Mesenteric fat pad (tissue), 1 donor: ENCODE measurements at regions not wholly inside any gene's neighbourhood (a gene's known extent, or its start where the extent isn't known, plus 50 kb on each side); places are given as distances from the start of the nearest gene placed in this dataset.

Experiments
- DNase-seq: peaks from one replicate; pipeline ENCODE4 v3.0.0-alpha.2; 2020; ENCODE audit warnings: low spot score
- donor health status: DM: yes; HTN: yes; CAD: no.

GRCh38 chr1:195941314-195941713 is 666.9 kb downstream of the KCNT2 start:
- no peak for DNase-seq

DNA sequence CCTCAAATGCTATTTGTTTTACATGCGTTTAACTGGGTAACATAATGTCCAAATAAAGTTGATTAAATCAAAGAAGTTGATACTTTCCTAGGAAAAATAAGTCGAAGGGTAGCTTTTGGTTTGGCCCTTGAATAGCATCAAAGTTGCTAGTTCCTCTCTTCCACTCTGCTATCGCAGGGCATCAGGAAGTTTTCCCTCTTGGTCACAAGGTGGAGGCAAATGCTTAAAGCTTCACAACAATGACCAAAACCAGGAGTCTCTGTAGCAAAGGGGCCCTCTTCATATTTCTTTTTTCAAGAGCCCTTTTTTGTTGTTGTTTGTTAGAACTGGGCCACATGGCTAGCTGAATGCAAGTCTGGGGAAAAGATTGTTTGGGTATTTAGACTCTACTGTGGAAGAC is 668.4 kb downstream of the KCNT2 start:
- DNase-seq: no peak

DNA sequence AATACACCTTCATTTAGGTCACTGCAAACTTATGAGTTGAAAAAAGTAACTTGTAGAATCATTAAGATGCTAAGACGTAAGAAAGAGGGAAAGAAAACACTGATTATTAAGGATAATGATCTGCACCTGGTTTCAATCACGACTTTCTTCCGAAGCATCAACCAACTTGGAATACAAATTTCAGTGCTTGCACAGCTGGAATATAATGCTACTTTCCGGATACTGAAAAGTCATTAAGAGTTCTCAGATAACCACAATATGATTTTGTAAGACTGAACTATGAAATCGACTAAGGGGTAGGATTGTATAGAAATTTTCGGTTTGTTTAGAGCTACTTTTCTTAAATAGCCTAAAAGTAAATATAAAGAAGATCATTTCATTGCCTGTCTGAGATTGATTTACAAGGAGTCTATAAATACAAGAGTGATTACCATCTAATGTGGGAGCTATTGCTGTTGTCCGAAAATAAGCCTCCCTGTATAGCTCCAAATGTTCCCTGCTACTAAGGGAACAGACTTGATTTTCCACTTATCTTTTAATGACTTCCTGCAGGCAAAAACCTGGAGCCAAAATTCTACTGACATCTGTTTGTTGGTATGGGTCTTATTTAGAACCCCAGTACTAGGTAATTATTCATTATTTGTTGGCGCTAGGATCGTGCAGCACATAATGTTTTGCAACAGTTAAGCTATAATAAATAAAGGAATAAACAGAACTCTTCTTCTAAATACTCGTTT is 673.3 kb downstream of the KCNT2 start:
- no peak for DNase-seq

DNA sequence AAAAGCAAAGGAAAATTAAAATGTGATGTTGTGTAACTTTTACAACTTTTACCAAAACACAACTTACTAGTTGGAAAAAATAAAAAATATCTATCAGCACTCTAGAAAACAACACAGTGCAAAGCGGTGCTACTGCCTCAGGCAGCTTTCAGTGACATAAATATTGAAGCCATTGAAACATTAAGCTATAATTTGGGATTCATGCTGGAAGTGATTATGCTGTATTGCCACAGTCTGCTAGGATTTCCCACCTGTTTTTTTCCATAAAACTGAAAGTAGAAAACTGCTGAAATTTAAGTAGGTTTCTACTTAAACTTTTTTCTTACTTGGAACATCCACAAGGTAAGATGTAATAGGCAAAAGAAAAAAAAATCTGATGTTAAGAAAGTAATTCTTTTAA is 674.4 kb downstream of the KCNT2 start:
- no peak for DNase-seq

DNA sequence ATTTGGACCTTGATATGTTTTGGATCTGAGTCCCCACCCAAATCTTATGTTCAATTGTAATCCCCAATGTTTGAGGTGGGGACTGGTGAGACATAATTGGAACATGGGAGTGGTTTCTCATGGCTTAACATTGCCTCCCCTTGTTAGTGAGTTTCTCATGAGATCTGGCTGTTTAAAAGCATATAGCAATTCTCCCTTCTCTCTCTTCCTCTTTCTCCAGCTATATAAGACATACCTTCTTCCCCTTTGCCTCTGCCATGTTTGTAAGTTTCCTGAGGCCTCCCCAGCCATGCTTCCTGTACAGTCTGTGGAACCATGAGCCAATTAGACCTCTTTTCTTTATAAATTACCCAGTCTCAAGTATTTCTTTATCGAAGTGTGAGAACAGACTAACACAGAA is 692.4 kb downstream of the KCNT2 start:
- no peak for DNase-seq

DNA sequence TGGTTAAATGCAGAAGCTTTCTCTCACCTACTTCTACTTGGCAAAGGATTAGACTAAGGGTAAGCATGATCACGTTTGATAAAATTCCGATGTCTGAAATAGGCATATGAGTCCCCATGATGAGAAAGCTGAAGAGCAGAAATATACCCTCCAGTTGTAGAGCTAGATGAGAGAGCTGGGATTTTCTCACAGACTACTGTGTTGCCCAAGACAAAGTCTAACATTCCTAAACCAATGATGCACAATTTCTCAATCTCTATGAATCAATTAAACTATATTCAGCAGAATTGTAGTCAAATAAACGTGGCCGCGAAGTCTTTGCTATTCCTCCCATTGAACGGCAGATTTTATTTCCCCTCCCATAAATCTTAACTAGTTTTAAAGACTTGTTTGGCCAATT is 699.2 kb downstream of the KCNT2 start:
- DNase-seq: no peak

DNA sequence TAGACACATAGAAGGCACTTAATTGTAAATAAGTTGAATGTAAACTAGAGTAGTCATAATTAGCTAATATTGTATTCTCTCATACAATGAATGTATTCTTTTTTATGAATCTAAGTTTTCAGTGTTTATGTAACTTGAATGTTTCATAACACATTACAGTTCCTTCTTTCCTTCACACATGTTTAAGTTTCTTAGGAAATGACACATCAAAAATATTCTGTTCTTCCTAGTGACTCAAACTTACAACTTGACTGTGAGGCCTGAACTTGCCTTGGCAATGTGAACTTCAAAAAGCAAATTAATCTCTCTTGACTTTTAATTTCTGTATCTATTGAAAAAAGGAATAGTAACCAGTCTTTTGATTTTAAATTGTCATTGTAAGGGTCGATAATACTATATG is 700.1 kb downstream of the KCNT2 start:
- no peak for DNase-seq

- no peak for DNase-seq
These were observed 705.0 kb downstream of the KCNT2 start for GRCh38 chr1:195903203-195903602.

GRCh38 chr1:195902779-195903178 is 705.5 kb downstream of the KCNT2 start:
- no peak for DNase-seq

DNA sequence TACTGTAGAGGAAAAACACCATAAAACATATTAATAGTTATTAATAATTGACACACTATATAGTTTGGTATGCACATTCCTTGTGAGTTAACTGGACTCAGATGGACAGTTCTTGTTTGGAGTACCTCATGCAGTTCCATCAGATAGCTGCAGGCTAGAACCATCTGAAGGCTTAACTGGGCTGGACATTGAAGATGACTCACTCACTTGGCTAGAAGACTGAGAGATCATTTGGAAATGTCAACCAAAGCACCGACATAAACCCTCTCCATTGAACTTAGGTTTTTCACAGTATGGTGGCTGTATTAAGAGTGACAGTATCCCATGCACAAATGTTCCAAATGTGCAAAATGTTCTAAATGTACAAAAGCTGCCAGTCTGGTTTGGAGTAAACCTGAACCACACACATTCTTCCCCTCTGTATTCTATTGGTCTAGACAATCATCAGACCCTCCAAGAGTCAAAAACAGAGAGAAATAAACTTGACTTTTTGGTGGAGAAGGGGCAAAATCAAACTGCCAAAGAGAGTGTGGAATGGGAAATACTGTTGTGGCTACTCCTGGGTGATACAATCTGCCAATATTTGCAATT is 708.4 kb downstream of the KCNT2 start:
- no peak for DNase-seq

- no peak for DNase-seq
These were observed 709.3 kb downstream of the KCNT2 start for GRCh38 chr1:195898924-195899323.

DNA sequence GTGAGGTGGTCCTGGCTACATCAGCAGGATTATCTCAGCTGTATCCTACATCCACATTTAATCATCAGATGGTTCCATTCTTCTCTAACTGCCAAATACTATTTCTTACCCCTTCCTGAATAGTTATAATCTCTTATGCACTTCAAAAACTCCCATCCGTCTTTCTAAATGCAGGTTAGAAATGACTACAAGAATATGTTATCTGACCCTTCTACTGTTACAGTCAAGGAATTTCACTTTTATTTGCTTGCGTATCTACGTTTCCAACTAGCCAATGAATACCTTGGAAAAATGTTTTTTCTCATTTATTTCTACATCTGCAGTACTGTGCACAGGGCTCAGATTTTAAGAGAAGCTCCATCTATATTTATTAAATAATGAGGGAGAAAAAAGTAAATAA is 709.9 kb downstream of the KCNT2 start:
- DNase-seq: no peak

- DNase-seq: no peak
These were observed 711.2 kb downstream of the KCNT2 start for GRCh38 chr1:195897076-195897475.

- DNase-seq: no peak
These were observed 713.8 kb downstream of the KCNT2 start for GRCh38 chr1:195894411-195894810.

DNA sequence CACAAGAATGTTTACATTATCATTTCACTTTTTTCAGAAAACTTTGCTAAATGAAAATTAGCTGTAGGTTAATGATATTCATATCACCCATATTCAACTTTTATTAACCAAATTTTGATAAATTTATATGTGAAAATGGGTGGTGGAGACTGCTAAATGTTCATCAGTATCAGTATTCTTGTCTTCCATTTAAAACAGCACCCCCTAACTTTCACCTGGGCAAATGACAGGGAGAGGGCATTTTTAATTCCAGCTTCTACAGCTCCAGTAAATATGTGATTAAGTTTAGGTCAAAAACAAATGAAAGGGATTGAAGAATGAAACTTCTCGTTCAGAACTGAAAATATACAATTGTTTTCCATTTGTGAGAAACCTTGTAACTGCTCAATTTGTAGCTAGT is 722.2 kb downstream of the KCNT2 start:
- DNase-seq: no peak

- no peak for DNase-seq
These were observed 729.8 kb downstream of the KCNT2 start for GRCh38 chr1:195878478-195878877.

DNA sequence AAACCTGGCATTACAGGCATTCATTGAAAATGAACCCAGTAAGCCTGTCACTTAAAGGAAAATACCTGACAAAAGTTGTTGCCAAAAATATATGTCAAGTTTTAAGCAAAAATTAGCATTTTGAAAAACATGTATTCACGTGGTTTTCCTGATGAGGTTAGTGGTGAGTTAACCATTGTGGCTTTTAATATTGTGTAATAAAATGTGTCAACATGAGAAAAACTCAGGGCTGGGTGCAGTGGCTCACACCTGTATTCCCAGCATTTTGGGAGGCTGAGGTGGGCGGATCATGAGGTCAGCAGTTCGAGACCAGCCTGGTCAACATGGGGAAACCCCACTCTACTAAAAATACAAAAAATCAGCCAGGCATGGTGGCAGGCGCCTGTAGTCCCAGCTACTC is 731.4 kb downstream of the KCNT2 start:
- no peak for DNase-seq

- no peak for DNase-seq
These were observed 735.9 kb downstream of the KCNT2 start for GRCh38 chr1:195872376-195872775.

DNA sequence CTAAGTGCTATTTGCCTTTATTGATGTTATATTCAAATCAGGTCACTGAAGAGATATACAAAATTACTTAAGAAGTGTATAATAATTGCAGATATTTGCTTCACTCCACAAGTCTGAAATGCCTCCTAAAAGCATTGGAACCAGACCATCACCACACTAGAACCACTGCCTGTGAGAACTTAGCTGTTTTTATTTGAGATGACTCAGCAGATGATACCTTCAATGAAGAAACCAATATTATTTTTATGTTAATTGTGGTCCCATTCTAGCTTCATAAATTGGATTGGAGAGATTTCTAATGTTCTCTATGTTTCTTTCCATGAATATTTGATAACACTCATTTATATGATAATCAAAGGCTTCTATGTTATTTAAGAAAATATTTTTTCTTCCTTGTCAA is 740.6 kb downstream of the KCNT2 start:
- DNase-seq: no peak

DNA sequence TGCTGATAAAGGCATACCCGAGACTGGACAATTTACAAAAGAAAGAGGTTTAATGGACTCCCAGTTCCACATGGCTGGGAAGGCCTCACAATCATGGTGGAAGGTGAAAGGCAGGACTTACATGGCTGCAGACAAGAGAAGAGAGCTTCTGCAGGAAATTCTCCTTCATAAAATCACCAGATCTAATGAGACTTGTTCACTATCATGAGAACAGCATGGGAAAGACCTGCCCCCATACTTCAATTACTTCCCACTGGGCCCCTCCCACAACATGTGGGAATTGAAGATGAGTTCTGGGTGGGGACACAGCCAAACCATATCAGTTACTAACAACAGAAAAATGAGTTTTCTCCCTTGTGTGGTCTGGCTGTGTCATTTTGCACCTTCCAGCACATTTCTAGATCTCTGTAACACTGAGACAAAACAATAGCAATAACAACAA is 741.4 kb downstream of the KCNT2 start:
- DNase-seq: no peak

GRCh38 chr1:195866091-195866780 is 742.0 kb downstream of the KCNT2 start:
- no peak for DNase-seq

DNA sequence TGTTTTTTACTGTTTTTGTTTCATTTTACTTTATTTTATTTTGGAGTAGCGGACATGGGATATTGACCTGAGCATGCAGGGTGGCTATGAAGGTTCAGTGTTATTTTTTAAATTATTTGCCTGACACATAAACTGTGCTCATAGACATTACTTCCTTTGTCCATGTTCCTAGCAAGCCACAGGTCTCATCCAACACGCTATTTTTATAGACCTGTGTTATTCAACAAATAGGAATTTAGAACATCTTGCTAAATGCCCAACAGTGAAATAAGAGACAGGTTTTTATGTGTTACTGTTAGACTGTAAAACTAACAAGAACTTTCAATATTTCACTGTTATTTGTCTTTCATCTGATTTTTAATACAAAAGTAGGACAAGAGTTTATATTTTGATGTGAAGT is 756.4 kb downstream of the KCNT2 start:
- DNase-seq: no peak
